GM19035 (cell line): ENCODE measurements at regions not wholly inside any gene's neighbourhood (a gene's known extent, or its start where the extent isn't known, plus 50 kb on each side); places are given as distances from the start of the nearest gene placed in this dataset.

Source experiments
- ATAC-seq: cut with Tn5 transposase; IDR thresholded peaks from one replicate; pipeline ENCODE4 v1.9.1; 2021; ENCODE audit not compliant: unreplicated experiment

DNA sequence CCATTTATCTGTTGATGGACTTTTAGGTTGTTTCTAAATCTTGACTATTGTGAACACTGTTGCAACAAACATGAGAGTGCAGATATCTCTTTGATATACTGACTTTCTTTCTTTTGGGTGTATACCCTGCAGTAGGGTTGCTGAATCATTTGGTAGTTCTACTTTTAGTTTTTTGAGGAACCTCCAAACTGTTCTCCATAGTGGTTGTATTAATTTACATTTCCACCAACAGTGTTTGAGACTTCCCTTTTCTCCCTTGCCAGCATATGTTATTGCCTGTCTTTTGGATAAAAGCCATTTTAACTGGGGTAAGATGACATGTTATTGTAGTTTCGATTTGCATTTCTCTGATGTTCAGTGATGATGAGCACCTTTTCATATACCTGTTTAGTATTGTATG lies 330.0 kb downstream of the DDX10 start:
- no peak for ATAC-seq

DNA sequence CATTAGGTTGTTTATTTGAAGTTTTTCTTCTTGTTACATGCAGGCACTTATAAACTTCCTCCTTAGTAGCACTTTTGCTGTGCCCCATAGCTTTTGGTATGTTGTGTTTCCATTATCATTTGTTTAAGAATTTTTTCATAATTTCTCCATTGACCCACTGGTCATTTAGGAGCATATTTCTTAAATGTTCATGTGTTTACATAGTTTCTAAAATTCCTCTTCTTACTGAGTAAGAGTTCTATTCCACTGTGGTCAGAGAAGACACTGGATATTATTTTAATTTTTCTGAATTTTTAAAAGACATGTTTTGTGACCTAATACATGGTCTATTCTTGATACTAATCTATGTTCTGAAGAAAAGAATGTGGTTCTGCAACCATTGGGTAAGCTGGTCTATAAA lies 333.0 kb downstream of the DDX10 start:
- no peak for ATAC-seq

- ATAC-seq: no peak
Measured at GRCh38 chr11:109000531-109000930, 335.7 kb downstream of the DDX10 start.

DNA sequence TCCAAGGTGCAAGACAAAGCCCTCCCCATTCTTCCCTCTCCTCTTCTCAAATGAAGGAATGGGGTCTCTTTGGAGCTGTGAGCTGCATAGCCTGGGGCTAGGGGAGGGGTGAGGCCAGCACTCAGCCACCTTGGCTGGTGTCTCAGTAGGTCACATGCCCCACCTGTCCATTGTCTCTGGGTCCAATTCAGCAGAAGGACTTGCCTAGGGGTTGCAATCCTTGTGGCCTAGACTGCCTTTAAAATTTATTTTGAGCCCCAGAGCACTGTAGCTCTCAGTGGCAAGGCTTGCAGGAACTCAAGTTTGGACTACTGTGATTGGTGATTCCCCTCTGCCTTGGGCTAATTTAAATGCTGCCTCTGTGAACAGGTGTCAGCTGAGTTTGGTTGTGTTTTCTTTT lies 336.7 kb downstream of the DDX10 start:
- no peak for ATAC-seq

- no peak for ATAC-seq
Measured at GRCh38 chr11:109012991-109013390, 348.1 kb downstream of the DDX10 start.

DNA sequence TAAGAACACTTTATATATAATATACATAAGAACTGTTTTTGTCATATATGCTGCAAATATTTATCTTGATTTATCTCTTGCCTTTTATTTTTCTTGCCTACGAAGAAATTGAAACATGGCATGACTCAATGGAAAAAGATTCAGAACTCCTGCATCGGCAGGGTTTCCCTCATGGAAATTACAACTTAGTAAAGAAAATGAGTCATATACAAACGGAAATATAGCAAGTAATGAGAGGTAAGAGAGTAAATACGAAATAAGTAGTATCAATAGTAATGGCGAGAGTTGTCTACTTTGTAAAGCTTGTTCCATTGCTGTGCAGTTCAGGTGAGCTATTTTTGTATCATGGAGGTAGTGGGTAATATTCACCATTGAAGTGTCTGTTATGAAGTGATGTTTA lies 350.4 kb downstream of the DDX10 start:
- no peak for ATAC-seq

- no peak for ATAC-seq
Measured at GRCh38 chr11:109016724-109017123, 351.9 kb downstream of the DDX10 start.

- ATAC-seq: no peak
Measured at GRCh38 chr11:109017489-109017888, 352.6 kb downstream of the DDX10 start.

- ATAC-seq: no peak
Measured at GRCh38 chr11:109018639-109019038, 353.8 kb downstream of the DDX10 start.

DNA sequence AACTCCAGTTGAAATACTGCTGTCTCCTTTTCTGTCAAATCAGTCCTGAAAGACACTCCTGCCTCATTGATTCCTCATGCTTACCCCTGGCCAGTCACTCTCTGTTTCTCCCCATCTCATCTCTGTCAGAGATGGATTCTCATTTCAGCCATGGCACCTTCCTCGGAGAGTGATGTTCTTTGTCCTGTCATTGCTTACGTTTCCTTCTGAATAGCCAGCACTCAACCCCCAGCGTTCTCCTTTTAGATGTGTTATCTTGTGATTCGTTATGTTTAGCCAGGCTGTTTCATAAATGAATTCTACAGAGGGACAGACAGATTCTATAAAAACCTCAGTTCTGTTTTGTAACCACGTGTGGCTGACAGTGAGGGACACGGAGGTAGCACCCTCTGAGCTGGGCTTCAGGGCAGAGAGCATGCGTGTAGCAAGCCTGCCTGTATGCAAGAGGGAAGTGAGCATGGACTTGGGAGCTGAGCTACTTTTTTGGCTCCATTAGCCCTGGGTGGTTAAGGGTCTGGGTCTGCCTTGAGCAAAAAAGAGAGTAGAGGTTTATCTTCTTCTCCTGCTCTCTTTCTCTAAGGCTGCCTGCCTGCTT lies 354.6 kb downstream of the DDX10 start:
- ATAC-seq: no peak

- ATAC-seq: no peak
Measured at GRCh38 chr11:109023036-109023435, 358.2 kb downstream of the DDX10 start.

GRCh38 chr11:109026891-109027489 lies 362.1 kb downstream of the DDX10 start:
- ATAC-seq: no peak

- ATAC-seq: no peak
Measured at GRCh38 chr11:109027851-109028250, 363.0 kb downstream of the DDX10 start.

- ATAC-seq: no peak
Measured at GRCh38 chr11:109029927-109030326, 365.1 kb downstream of the DDX10 start.

GRCh38 chr11:109033627-109034338 lies 368.9 kb downstream of the DDX10 start:
- ATAC-seq: no peak

DNA sequence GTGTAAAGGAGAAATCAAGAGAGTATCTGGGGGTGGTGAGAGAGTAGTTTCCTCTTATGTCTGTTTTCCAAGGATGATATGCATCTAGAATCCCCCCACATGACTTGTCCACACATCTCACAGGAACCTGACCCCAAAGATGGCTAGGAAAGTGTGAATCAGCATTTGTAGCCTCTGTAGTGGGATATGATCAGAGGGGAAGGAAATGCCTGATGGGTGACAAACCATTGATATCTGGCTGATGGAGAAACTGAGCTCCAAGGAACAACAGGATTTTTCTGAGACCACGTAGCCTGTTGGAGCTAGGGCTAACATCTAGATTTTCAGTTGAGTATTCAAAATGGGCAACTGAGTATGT lies 369.4 kb downstream of the DDX10 start:
- ATAC-seq: no peak

DNA sequence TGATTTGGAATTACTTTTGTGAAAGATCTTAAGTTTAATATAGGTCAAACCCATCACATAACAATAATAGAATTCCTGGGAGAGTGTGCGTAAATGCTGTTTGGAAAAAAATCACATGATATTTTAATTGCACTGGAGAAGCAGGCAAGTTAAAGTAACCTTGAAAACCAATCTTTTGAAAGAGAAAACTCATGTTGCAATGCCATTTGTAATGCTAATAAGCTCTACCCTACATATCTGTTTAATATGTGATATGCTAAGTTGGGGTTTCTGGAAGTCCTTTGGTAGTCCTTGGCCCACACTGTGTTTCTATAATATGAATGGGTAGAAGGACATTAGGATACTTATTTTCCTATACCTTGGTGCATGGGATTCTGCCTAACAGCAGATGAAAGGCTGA lies 370.4 kb downstream of the DDX10 start:
- ATAC-seq: no peak

DNA sequence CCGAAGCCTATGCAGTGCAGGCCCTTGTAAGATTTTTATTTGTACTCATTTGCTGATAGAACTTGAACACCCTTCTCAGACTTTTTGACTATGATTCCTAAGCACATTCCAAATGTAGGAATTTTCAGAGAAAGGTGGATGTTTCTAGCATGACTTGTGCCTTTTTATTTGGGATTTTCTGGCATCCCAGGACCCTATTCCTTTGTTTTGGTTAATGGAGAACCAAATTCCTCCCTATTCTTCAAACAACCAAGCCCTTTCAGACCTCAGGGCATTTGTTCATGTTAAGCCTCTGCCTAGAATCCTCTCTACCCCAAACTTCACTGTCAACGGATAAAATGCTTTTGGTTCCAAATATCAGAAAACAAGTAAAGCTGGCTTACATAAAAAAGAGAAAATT lies 371.1 kb downstream of the DDX10 start:
- ATAC-seq: no peak

- no peak for ATAC-seq
Measured at GRCh38 chr11:109037856-109038780, 373.2 kb downstream of the DDX10 start.

DNA sequence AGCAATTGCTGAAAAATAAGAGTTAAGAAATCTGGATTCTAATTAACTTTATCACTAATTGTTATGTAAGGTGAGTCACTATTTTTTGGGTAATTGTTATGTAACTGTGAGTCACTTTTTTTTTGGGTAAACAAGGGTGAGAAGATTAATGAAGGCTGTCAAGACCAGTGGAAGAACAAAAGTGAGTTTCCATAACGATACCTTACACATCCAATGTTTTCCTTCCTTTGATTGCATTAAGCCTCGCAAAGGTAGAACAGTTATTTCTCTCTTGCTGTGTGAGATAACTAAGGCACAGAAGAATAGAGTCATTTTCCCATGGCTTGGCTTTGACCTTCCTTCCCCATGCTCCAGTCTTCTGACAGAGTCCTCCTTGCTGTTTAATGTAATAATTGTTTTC lies 374.7 kb downstream of the DDX10 start:
- ATAC-seq: no peak

DNA sequence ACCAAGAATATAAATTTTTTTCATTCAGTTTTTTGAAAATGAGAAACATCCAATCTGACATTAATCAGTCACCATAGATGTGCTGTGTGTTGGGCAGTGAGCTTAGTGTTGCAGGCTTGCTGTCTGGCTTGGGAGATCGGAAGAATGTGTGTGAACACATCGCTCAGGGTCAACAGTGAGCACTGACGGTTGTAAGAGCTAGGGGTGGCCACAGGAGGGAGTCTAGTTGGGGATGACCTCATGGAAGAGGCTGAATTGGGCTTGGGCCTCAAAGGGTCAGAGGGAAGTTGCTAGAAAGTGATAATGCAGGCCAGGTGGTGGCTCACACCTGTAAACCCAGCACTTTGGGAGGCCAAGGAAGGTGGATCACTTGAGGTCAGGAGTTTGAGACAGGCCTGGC lies 375.4 kb downstream of the DDX10 start:
- ATAC-seq: no peak

- ATAC-seq: no peak
Measured at GRCh38 chr11:109041876-109042275, 377.0 kb downstream of the DDX10 start.
